ENCODE measurements at regions not wholly inside any gene's neighbourhood (a gene's known extent, or its start where the extent isn't known, plus 50 kb on each side); places are given as distances from the start of the nearest gene placed in this dataset.
"Not testable (repeated sequence)": the region's sequence is repeated elsewhere in the genome, so short reads cannot be mapped to it uniquely, and the experiment has no call there.

GRCh38 chr4:26226629-26227376, 94.0 kb upstream of the RBPJ start:
- DNase-seq = no peak
- H3K27ac Mint-ChIP-seq = no peak overlapping the region
- no peaks in the 10 kb centered on the region for H3K4me1 Mint-ChIP-seq
- no peak overlapping the region for H3K4me3 Mint-ChIP-seq
- no peaks in the 10 kb centered on the region for H3K9me3 Mint-ChIP-seq
- peaks cover 0 to 2% (median 0%) of the 10 kb centered on the region in 3 donors for H3K27me3 Mint-ChIP-seq (ENCODE audit: low read depth in 3 of 3)
- no peaks in the 10 kb centered on the region for H3K36me3 Mint-ChIP-seq

GRCh38 chr4:26227601-26228229, 93.1 kb upstream of the RBPJ start:
- Mint-ChIP-seq H3K4me1 (no peaks in the 10 kb centered on the region), H3K36me3 (no peaks in the 10 kb centered on the region), H3K9me3 (no peaks in the 10 kb centered on the region), H3K27me3 (ENCODE audit: low read depth in 3 of 3) (peaks cover 0 to 4% (median 2%) of the 10 kb centered on the region in 3 donors), H3K4me3 (no peak overlapping the region), H3K27ac (no peak overlapping the region)
- no peak for DNase-seq

GRCh38 chr4:26228883-26229282, 91.9 kb upstream of the RBPJ start:
- Mint-ChIP-seq H3K9me3 (no peaks in the 10 kb centered on the region), H3K27ac (no peak overlapping the region), H3K36me3 (no peaks in the 10 kb centered on the region), H3K4me3 (no peak overlapping the region), H3K4me1 (no peaks in the 10 kb centered on the region), H3K27me3 (ENCODE audit: low read depth in 3 of 3) (peaks cover 0 to 4% (median 2%) of the 10 kb centered on the region in 3 donors)
- no peak for DNase-seq

GRCh38 chr4:26229974-26230373, 90.8 kb upstream of the RBPJ start:
- DNase-seq = no peak
- Mint-ChIP-seq H3K4me1 (no peaks in the 10 kb centered on the region), H3K4me3 (no peak overlapping the region), H3K36me3 (no peaks in the 10 kb centered on the region), H3K9me3 (no peaks in the 10 kb centered on the region), H3K27ac (no peak overlapping the region), H3K27me3 (ENCODE audit: low read depth in 3 of 3) (peaks cover 0 to 7% (median 2%) of the 10 kb centered on the region in 3 donors)

GRCh38 chr4:26233350-26233749, 87.5 kb upstream of the RBPJ start:
- Mint-ChIP-seq H3K4me3 (no peak overlapping the region), H3K9me3 (no peaks in the 10 kb centered on the region), H3K36me3 (no peaks in the 10 kb centered on the region), H3K4me1 (no peaks in the 10 kb centered on the region), H3K27me3 (ENCODE audit: low read depth in 3 of 3) (peaks cover 0 to 8% (median 2%) of the 10 kb centered on the region in 3 donors), H3K27ac (no peak overlapping the region)
- DNase-seq = no peak

- Mint-ChIP-seq H3K4me1 (no peaks in the 10 kb centered on the region), H3K4me3 (no peak overlapping the region), H3K27ac (no peak overlapping the region), H3K27me3 (ENCODE audit: low read depth in 3 of 3) (peaks cover 0 to 12% (median 2%) of the 10 kb centered on the region in 3 donors), H3K36me3 (no peaks in the 10 kb centered on the region), H3K9me3 (no peaks in the 10 kb centered on the region)
- DNase-seq = no peak
Measured at GRCh38 chr4:26235500-26235899, 85.3 kb upstream of the RBPJ start.

GRCh38 chr4:26237916-26238315, 82.9 kb upstream of the RBPJ start:
- Mint-ChIP-seq H3K4me1 (no peaks in the 10 kb centered on the region), H3K27ac (no peak overlapping the region), H3K4me3 (no peak overlapping the region), H3K9me3 (no peaks in the 10 kb centered on the region), H3K36me3 (no peaks in the 10 kb centered on the region), H3K27me3 (ENCODE audit: low read depth in 3 of 3) (peaks cover 0 to 8% (median 2%) of the 10 kb centered on the region in 3 donors)
- no peak for DNase-seq

GRCh38 chr4:26238426-26238777, 82.4 kb upstream of the RBPJ start:
- peaks cover 0 to 8% (median 2%) of the 10 kb centered on the region in 3 donors for H3K27me3 Mint-ChIP-seq (ENCODE audit: low read depth in 3 of 3)
- no peaks in the 10 kb centered on the region for H3K36me3 Mint-ChIP-seq
- H3K4me3 Mint-ChIP-seq = no peak overlapping the region
- H3K27ac Mint-ChIP-seq = no peak overlapping the region
- no peaks in the 10 kb centered on the region for H3K9me3 Mint-ChIP-seq
- H3K4me1 Mint-ChIP-seq = no peaks in the 10 kb centered on the region
- DNase-seq = no peak

- Mint-ChIP-seq H3K4me1 (no peaks in the 10 kb centered on the region), H3K4me3 (no peak overlapping the region), H3K36me3 (no peaks in the 10 kb centered on the region), H3K9me3 (no peaks in the 10 kb centered on the region), H3K27ac (no peak overlapping the region), H3K27me3 (ENCODE audit: low read depth in 3 of 3) (peaks cover 0 to 8% (median 2%) of the 10 kb centered on the region in 3 donors)
- DNase-seq = no peak
Measured at GRCh38 chr4:26238778-26239679, 81.8 kb upstream of the RBPJ start.

- peaks cover 0 to 5% (median 2%) of the 10 kb centered on the region in 3 donors for H3K27me3 Mint-ChIP-seq (ENCODE audit: low read depth in 3 of 3)
- no peak overlapping the region for H3K4me3 Mint-ChIP-seq
- H3K4me1 Mint-ChIP-seq = no peaks in the 10 kb centered on the region
- H3K27ac Mint-ChIP-seq = no peak overlapping the region
- no peaks in the 10 kb centered on the region for H3K9me3 Mint-ChIP-seq
- no peak for DNase-seq
- no peaks in the 10 kb centered on the region for H3K36me3 Mint-ChIP-seq
Measured at GRCh38 chr4:26239801-26240200, 81.0 kb upstream of the RBPJ start.

GRCh38 chr4:26241179-26241578, 79.6 kb upstream of the RBPJ start:
- H3K36me3 Mint-ChIP-seq = no peaks in the 10 kb centered on the region
- H3K4me1 Mint-ChIP-seq = no peaks in the 10 kb centered on the region
- H3K9me3 Mint-ChIP-seq = no peaks in the 10 kb centered on the region
- no peak overlapping the region for H3K27ac Mint-ChIP-seq
- no peak for DNase-seq
- H3K27me3 Mint-ChIP-seq (ENCODE audit: low read depth in 3 of 3) = peaks cover 0 to 5% (median 2%) of the 10 kb centered on the region in 3 donors
- H3K4me3 Mint-ChIP-seq = no peak overlapping the region

- H3K4me1 Mint-ChIP-seq = no peaks in the 10 kb centered on the region
- no peaks in the 10 kb centered on the region for H3K9me3 Mint-ChIP-seq
- peaks cover 0 to 5% (median 2%) of the 10 kb centered on the region in 3 donors for H3K27me3 Mint-ChIP-seq (ENCODE audit: low read depth in 3 of 3)
- no peaks in the 10 kb centered on the region for H3K36me3 Mint-ChIP-seq
- no peak for DNase-seq
- no peak overlapping the region for H3K27ac Mint-ChIP-seq
- no peak overlapping the region for H3K4me3 Mint-ChIP-seq
Measured at GRCh38 chr4:26242451-26242850, 78.4 kb upstream of the RBPJ start.

- DNase-seq; H3K27me3 Mint-ChIP-seq (ENCODE audit: low read depth in 3 of 3); H3K4me3 Mint-ChIP-seq; H3K36me3 Mint-ChIP-seq; H3K9me3 Mint-ChIP-seq; H3K27ac Mint-ChIP-seq; H3K4me1 Mint-ChIP-seq: not testable (repeated sequence)
Measured at GRCh38 chr4:26244138-26244537, 76.7 kb upstream of the RBPJ start.

- Mint-ChIP-seq H3K27me3 (ENCODE audit: low read depth in 3 of 3) (peaks cover 0 to 6% (median 2%) of the 10 kb centered on the region in 3 donors), H3K4me3 (no peak overlapping the region), H3K4me1 (no peaks in the 10 kb centered on the region), H3K9me3 (no peaks in the 10 kb centered on the region), H3K27ac (peak overlapping the region in 1 of 6 donors; percentile 40), H3K36me3 (no peaks in the 10 kb centered on the region)
- DNase-seq = no peak
Measured at GRCh38 chr4:26248647-26249046, 72.2 kb upstream of the RBPJ start.

Measured in immature natural killer cell (primary cell).